Glomerular visceral epithelial cell (primary cell): ENCODE measurements at regions not wholly inside any gene's neighbourhood (a gene's known extent, or its start where the extent isn't known, plus 50 kb on each side); places are given as distances from the start of the nearest gene placed in this dataset.

Experiments used
- DNase-seq: peaks from one replicate; pipeline ENCODE4 v3.0.0-alpha.2; 2016; ENCODE audit errors: extremely low spot score

- no peak for DNase-seq
Observed at GRCh38 chr9:117547904-117548303, 133.0 kb upstream of the ASTN2 start.

GRCh38 chr9:117546894-117547678 is 132.2 kb upstream of the ASTN2 start:
- no peak for DNase-seq

DNA sequence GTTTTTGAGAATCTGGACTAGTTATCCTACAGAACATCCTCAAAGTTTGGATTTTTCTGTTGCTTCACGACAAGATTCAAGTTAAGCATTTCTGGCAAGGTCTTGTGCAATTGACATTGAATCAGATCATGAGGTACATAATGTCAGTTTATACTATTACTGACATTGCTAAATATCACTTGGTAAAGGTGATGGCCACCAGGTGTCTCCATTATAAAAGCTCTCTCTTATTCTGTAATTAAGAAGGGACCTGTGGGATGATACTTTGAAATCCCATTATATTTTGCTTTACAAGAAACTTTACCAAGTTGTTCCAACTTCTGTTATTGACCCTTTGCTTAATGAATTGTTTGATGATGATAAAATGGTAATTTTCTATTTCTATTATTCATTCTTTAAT is 131.0 kb upstream of the ASTN2 start:
- DNase-seq: no peak

DNA sequence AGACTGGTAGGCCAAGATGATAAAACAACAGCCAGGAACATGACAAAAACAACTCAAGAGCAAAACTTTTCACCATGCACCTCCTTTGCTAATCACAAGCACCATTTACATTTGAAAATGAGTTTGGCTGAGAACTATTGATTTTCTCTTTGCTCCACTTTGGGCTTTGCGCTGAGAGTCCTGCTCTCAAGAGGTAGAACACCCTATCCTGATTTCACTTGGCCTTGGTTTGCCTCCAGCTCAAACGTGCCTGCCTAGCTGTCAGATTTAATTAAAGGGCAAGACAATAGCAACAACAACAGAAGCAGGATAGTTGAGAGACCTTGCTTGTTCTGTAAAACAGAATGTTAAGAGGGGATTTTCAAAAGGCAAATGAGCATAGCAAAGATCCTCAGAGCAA is 128.2 kb upstream of the ASTN2 start:
- no peak for DNase-seq

DNA sequence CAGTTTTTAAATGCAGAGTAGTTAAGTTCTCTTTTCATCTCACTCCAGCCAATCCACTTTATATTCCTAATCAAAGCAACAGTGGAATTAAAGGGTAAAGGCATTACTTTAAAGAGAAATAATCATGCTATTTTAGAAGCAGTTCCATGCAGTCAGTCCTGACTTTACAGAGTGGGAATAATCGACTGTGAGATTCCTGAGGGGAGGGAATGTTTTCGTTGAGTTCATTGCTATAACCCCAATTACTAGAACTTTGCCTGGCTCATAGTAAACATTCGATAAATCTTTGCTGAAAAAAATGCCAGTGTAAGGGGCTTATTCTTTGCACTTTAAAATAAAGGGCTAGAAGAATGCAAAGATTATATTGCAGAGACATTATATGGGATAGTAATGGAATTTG is 127.2 kb upstream of the ASTN2 start:
- DNase-seq: no peak

GRCh38 chr9:117541181-117541580 is 126.3 kb upstream of the ASTN2 start:
- DNase-seq: no peak

GRCh38 chr9:117535973-117536372 is 121.1 kb upstream of the ASTN2 start:
- no peak for DNase-seq

- no peak for DNase-seq
Observed at GRCh38 chr9:117535434-117535833, 120.6 kb upstream of the ASTN2 start.

DNA sequence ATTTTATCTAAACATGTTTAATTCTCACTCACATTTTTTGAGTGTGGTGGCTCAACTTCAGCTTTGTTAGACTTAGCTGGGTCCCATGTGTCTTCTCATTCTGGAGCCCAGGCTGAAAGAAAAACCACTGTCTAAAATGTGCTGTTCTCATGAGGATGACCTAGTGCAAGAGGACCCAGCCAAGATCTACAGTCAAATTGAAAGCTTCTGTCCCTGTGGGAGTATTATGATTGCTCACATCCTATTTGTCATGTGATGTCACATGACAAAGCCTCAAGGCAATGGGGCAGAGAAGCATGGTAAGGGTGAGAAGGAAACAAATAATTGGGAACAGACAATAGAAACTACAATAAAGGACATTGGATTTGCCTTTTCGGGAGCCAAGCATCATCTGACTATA is 113.4 kb upstream of the ASTN2 start:
- no peak for DNase-seq

- DNase-seq: no peak
Observed at GRCh38 chr9:117526674-117527073, 111.8 kb upstream of the ASTN2 start.

- DNase-seq: no peak
Observed at GRCh38 chr9:117523531-117524153, 108.8 kb upstream of the ASTN2 start.

GRCh38 chr9:117521293-117521692 is 106.4 kb upstream of the ASTN2 start:
- DNase-seq: no peak

GRCh38 chr9:117516676-117517632 is 102.1 kb upstream of the ASTN2 start:
- DNase-seq: no peak

- no peak for DNase-seq
Observed at GRCh38 chr9:117511852-117512481, 97.1 kb upstream of the ASTN2 start.

DNA sequence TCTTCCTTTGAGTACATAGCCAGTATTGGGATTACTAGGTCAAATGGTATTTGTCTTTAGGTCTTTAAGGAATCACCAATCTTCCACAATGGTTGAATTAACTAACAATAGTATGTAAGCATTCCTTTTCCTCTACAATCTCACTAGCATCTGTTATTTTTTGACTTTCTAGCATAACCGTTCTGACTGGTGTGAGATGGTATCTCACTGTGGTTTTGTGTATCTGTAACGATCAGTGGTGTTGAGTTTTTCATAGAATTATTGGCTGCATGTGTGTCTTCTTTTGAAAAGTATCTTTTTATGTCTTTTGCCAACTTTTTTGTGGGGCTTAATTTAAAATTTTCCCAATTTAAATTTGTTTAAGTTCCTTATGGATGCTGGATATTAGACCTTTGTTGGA is 81.5 kb upstream of the ASTN2 start:
- no peak for DNase-seq

- DNase-seq: peak; percentile 4
Observed at GRCh38 chr9:117494401-117495090, 79.7 kb upstream of the ASTN2 start.

GRCh38 chr9:117492476-117492875 is 77.6 kb upstream of the ASTN2 start:
- no peak for DNase-seq

- DNase-seq: no peak
Observed at GRCh38 chr9:117491491-117491890, 76.6 kb upstream of the ASTN2 start.

DNA sequence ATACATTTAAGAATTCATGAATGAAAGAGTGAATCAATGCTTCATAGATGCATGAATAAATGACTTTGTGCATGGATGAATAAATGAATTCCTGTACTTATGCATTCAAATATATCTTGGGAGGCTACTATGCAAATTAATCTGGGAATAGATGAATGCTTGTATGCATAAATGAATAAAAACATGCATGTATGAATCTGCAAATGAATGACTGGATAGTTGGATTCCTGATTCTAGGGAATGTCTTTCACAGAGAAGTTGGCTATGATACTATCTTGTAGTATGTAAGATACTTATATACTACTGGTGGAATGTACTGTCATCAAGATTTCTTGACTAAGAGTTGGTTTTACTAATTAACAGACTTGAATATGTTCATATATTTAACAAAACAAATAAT is 75.3 kb upstream of the ASTN2 start:
- no peak for DNase-seq

DNA sequence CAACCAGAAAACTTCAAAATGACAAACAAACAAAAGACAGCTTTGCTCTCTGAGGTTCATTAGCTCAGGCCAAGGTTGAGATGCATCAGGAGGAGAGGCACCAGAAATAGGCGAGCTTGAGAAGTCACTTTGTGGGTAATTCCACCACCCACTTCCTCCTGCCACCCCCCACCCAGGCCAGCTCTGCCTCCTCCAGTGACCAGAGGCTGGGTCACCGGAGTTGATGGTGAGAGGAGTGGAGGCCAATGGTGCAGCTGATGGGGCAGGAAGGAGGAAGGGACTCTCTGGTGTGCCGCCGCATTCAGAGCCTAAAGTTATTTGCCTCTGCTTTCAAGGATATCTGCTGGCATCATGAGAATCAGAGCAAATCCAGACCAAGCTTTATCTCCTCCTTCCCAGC is 73.8 kb upstream of the ASTN2 start:
- no peak for DNase-seq

DNA sequence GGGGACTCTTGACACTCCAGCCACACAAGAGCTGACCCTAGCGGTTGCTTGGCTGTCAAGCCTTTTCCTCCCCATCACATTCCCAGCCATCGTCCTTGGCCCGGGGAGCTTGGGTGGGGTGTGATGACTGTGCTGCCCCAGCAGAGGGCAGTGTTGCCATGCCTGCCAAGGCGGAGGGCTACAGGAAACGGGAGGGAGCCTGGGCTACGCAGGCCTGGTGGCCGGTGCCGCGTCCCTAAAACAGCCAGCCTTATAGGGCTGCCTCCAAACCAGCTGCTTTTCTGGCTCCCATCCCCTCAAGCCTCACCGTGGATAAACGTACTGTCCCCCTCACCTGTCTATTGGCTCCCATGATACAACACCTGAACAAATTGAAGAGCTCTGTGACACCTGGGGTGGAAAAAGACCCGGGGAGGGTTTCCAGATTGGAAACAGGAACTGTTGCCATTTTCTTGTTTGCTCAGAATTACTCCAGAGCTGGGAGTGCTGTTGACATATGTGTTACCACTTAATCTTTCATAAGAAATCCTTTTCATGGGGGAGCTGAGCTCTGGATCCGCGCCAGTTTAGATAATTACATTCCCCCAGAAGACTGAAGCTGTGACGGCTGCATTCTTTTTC is 72.8 kb upstream of the ASTN2 start:
- DNase-seq: peak; percentile 53
